ENCODE measurements at regions not wholly inside any gene's neighbourhood (a gene's known extent, or its start where the extent isn't known, plus 50 kb on each side); places are given as distances from the start of the nearest gene placed in this dataset.

GRCh38 chrX:20322887-20323286 is 56.2 kb upstream of the RPS6KA3 start:
- no peak for DNase-seq (ENCODE audit: low spot score)

- no peak for DNase-seq (ENCODE audit: low spot score)
These were observed 53.9 kb upstream of the RPS6KA3 start for GRCh38 chrX:20320461-20321159.

- no peak for DNase-seq (ENCODE audit: low spot score)
These were observed 52.3 kb upstream of the RPS6KA3 start for GRCh38 chrX:20319054-20319453.

GRCh38 chrX:20317873-20318272 is 51.2 kb upstream of the RPS6KA3 start:
- DNase-seq (ENCODE audit: low spot score), result no peak
